ENCODE measurements at regions not wholly inside any gene's neighbourhood (a gene's known extent, or its start where the extent isn't known, plus 50 kb on each side); places are given as distances from the start of the nearest gene placed in this dataset.

DNA sequence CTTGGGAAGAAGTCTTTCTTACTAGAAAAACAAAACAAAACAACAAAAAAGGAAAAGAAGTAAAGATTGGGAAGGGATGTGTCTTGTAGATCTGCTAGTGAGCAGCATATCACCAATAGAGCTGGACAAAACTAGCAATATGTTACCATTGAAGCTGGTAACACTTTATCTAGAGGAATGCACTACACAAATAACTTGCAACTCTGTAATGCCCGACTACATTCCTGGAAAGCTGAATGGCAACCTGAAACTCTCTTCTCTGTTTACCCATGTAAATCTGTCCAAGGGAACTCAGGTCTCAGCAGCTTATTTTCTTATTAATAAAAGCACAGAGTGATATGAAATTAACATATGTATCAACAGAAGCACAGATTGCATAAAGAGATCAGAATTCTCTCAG lies 624.4 kb downstream of the KCNH5 start:
- ATAC-seq (no peak), DNase-seq (no peak)
- no peak overlapping the region for H3K27ac Mint-ChIP-seq
- no peak overlapping the region for H3K4me3 Mint-ChIP-seq
- H3K4me1 Mint-ChIP-seq: no peaks in the 10 kb centered on the region
- H3K27me3 Mint-ChIP-seq: no peaks in the 10 kb centered on the region
- peaks cover 10 to 13% of the 10 kb centered on the region in 2 donors for H3K9me3 Mint-ChIP-seq

DNA sequence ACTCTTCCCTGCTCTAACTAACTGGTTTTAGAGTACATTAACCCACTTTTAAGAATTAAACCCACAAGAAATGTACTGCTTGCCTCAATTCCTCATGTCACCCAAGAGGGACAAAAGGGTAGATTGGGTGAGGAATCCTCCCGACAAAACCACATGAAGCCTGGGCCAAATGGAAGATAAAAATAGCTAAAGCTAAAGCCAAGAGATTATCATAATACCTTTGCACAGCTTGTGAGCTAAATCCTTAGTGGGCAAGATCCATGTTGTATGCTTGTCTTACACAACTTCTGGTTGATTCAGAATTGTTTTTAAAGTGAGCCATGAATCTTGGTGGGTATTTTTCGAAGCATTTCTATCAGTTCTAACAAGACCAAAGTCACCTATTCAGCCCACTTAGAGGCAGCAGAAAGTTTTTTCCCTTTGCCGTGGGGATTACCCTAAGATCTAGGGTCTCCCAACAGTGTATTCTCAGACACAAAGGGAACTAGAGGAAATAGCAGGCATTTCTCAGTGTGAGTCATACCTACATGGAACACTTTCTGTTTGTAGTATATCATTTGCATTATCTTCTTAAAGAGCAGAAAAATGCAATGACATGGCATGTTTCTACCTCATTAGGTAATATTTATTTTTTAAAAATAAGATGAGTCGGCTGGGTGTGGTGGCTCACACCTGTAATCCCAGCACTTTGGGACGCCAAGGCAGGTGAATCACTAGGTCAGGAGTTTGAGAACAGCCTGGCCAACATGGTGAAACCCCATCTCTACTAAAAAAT lies 616.6 kb downstream of the KCNH5 start:
- ATAC-seq (no peak), DNase-seq (no peak)
- H3K9me3 Mint-ChIP-seq: peaks cover 31 to 44% of the 10 kb centered on the region in 2 donors
- no peaks in the 10 kb centered on the region for H3K27me3 Mint-ChIP-seq
- H3K27ac Mint-ChIP-seq: no peak overlapping the region
- no peaks in the 10 kb centered on the region for H3K4me1 Mint-ChIP-seq
- no peak overlapping the region for H3K4me3 Mint-ChIP-seq

DNA sequence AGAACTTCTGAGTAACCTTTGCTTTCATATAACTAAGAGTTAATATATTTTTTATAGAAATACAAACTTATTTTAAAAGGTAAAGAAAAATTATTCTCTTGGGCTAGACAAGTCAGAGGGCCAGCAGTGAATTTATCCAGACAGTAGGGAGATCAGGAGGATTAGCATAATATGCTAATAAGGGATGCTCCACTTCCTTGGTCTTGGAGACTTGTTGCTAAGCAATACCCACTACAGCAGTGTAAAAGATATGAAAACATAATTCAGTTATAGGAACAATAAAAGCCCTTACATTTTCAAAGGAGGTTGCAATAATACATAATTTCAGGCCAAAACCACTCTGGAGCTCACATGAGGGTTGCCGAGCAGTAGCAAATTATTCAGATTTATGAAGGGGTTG lies 615.6 kb downstream of the KCNH5 start:
- H3K9me3 Mint-ChIP-seq: peaks cover 38 to 47% of the 10 kb centered on the region in 2 donors
- H3K27me3 Mint-ChIP-seq: no peaks in the 10 kb centered on the region
- ATAC-seq: no peak
- no peak overlapping the region for H3K27ac Mint-ChIP-seq
- no peak overlapping the region for H3K4me3 Mint-ChIP-seq
- no peaks in the 10 kb centered on the region for H3K4me1 Mint-ChIP-seq
- no peak for DNase-seq

- Mint-ChIP-seq H3K27ac (no peak overlapping the region), H3K4me3 (no peak overlapping the region), H3K4me1 (no peaks in the 10 kb centered on the region), H3K9me3 (peaks cover 29 to 30% of the 10 kb centered on the region in 2 donors), H3K27me3 (no peaks in the 10 kb centered on the region)
- no peak for ATAC-seq
- DNase-seq: no peak
Observed at GRCh38 chr14:62431496-62431895, 613.8 kb downstream of the KCNH5 start.

DNA sequence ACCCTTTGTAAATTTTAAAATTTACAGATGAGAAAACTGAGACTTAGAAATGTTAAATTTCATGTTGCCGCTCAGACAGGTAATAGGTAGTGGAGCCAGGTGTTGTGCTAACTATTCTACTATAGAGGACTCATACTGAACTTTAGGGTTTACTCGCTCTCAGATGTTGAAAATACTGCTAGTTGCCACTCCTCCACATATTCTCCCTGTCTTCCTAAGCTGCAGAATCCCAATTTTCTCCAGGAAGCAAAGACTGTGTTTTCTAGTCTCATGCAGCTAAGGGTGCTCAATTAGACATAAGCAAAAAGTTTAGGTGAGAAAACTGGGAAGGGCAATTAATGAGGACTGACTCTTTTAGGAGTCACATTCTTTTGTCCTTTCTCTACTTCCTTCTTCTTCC lies 612.3 kb downstream of the KCNH5 start:
- Mint-ChIP-seq H3K4me1 (no peaks in the 10 kb centered on the region), H3K4me3 (no peak overlapping the region), H3K27ac (no peak overlapping the region), H3K9me3 (peaks cover 30 to 38% of the 10 kb centered on the region in 2 donors), H3K27me3 (no peaks in the 10 kb centered on the region)
- DNase-seq (no peak), ATAC-seq (no peak)

GRCh38 chr14:62436261-62436660 lies 609.0 kb downstream of the KCNH5 start:
- H3K9me3 Mint-ChIP-seq: peaks cover 46 to 52% of the 10 kb centered on the region in 2 donors
- no peak overlapping the region for H3K4me3 Mint-ChIP-seq
- H3K4me1 Mint-ChIP-seq: no peaks in the 10 kb centered on the region
- no peak overlapping the region for H3K27ac Mint-ChIP-seq
- DNase-seq (no peak), ATAC-seq (no peak)
- no peaks in the 10 kb centered on the region for H3K27me3 Mint-ChIP-seq

GRCh38 chr14:62439210-62439609 lies 606.0 kb downstream of the KCNH5 start:
- no peak overlapping the region for H3K4me3 Mint-ChIP-seq
- H3K4me1 Mint-ChIP-seq: no peaks in the 10 kb centered on the region
- peaks cover 28 to 37% of the 10 kb centered on the region in 2 donors for H3K9me3 Mint-ChIP-seq
- ATAC-seq (no peak), DNase-seq (no peak)
- no peak overlapping the region for H3K27ac Mint-ChIP-seq
- H3K27me3 Mint-ChIP-seq: no peaks in the 10 kb centered on the region

DNA sequence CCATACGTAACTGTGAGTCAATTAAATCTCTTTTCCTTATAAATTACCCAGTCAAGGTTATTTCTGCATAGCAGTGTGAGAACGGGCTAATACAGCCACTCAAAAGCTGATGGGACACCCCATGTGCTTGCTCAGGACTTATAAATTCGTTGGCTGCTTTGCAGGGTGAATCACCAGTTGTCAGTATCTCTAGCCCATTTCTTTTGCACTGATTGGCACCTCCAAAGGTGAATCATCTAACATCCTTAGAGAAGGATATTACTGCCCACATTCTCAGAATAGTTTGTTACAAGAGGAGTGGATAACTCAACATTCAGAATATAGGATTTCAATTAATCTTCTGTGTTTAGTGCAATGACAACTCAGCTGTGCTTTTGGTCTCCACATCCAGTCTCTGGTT lies 601.5 kb downstream of the KCNH5 start:
- Mint-ChIP-seq H3K27ac (no peak overlapping the region), H3K27me3 (no peaks in the 10 kb centered on the region), H3K4me3 (no peak overlapping the region), H3K9me3 (peaks cover 10 to 42% of the 10 kb centered on the region in 2 donors), H3K4me1 (no peaks in the 10 kb centered on the region)
- no peak for ATAC-seq
- DNase-seq: no peak

DNA sequence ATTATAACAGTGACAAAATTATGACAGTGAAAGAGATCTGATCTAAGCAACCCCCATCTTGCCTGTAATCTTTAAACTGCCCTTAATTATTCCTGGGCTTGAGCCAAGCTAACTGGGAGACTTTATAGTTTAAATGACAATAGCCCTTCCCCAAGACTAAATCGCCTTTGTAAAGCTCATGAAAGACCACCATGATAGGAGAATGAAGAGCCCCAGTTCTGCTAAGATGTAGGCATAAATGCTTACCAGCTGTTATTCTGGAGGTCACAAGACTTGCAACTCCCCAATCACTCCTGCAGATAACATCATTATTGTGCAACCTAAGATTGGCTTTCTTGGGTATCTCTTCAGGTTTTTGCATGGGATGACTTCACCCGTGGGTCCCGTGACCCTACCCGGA lies 599.7 kb downstream of the KCNH5 start:
- Mint-ChIP-seq H3K9me3 (peaks cover 3 to 26% of the 10 kb centered on the region in 2 donors), H3K4me1 (no peaks in the 10 kb centered on the region), H3K27me3 (no peaks in the 10 kb centered on the region), H3K4me3 (no peak overlapping the region), H3K27ac (no peak overlapping the region)
- DNase-seq (no peak), ATAC-seq (no peak)

DNA sequence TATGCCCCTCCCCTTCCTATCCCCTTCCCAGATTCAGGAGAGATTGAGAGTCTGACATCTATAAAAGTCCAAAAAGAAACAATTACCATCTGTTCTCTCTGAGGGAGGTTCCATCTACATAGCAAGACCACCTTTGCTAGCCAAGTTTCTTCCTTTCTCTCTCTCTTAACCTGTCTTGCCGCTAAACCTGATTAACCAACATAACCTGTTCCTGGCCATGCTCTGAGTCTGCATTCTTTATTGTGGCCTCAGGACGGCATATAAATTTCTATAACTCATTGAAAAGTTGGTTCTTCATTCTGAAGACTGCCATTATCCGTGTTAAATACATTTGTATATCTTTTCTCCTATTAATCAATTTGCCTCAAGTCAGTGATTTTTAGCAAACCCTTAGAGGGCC lies 594.0 kb downstream of the KCNH5 start:
- ATAC-seq (no peak), DNase-seq (no peak)
- H3K27me3 Mint-ChIP-seq: no peaks in the 10 kb centered on the region
- no peaks in the 10 kb centered on the region for H3K4me1 Mint-ChIP-seq
- H3K9me3 Mint-ChIP-seq: peaks cover 5 to 12% of the 10 kb centered on the region in 2 donors
- no peak overlapping the region for H3K4me3 Mint-ChIP-seq
- no peak overlapping the region for H3K27ac Mint-ChIP-seq

GRCh38 chr14:62453226-62453625 lies 592.0 kb downstream of the KCNH5 start:
- no peak overlapping the region for H3K27ac Mint-ChIP-seq
- no peak for ATAC-seq
- no peaks in the 10 kb centered on the region for H3K27me3 Mint-ChIP-seq
- no peaks in the 10 kb centered on the region for H3K4me1 Mint-ChIP-seq
- DNase-seq: no peak
- H3K4me3 Mint-ChIP-seq: no peak overlapping the region
- H3K9me3 Mint-ChIP-seq: peaks cover 0 to 5% of the 10 kb centered on the region in 2 donors

GRCh38 chr14:62455446-62455845 lies 589.8 kb downstream of the KCNH5 start:
- Mint-ChIP-seq H3K27me3 (no peaks in the 10 kb centered on the region), H3K4me1 (no peaks in the 10 kb centered on the region), H3K27ac (no peak overlapping the region), H3K9me3 (peaks cover 0 to 3% of the 10 kb centered on the region in 2 donors), H3K4me3 (no peak overlapping the region)
- DNase-seq: no peak
- ATAC-seq: no peak

GRCh38 chr14:62462988-62463387 lies 582.3 kb downstream of the KCNH5 start:
- H3K4me3 Mint-ChIP-seq: no peak overlapping the region
- no peak for DNase-seq
- no peak overlapping the region for H3K27ac Mint-ChIP-seq
- H3K27me3 Mint-ChIP-seq: no peaks in the 10 kb centered on the region
- ATAC-seq: no peak
- H3K4me1 Mint-ChIP-seq: no peaks in the 10 kb centered on the region
- H3K9me3 Mint-ChIP-seq: no peaks in the 10 kb centered on the region

DNA sequence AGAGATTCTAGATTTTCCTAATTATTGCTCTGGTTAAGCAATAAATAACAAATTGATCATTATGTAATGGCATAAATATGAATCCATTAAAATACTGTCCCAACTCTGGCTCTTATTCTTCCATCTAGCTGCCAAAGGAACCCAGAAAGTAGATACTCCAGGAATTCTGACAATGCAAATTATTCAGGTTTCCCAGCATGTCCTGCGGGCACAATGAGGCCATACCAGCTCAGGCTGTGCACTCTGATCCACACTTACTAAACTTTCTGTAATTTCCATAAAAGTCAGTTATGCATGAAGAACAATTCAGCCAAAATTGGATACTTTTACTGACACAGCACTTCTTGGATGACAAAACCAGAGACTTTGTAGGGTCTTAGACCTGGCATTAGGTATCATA lies 576.3 kb downstream of the KCNH5 start:
- ATAC-seq (no peak), DNase-seq (no peak)
- no peak overlapping the region for H3K4me3 Mint-ChIP-seq
- no peaks in the 10 kb centered on the region for H3K27me3 Mint-ChIP-seq
- no peak overlapping the region for H3K27ac Mint-ChIP-seq
- H3K4me1 Mint-ChIP-seq: no peaks in the 10 kb centered on the region
- H3K9me3 Mint-ChIP-seq: peaks cover 0 to 4% of the 10 kb centered on the region in 2 donors

GRCh38 chr14:62470935-62471334 lies 574.3 kb downstream of the KCNH5 start:
- Mint-ChIP-seq H3K27me3 (no peaks in the 10 kb centered on the region), H3K9me3 (peaks cover 0 to 4% of the 10 kb centered on the region in 2 donors), H3K4me1 (no peaks in the 10 kb centered on the region), H3K27ac (no peak overlapping the region), H3K4me3 (no peak overlapping the region)
- no peak for DNase-seq
- ATAC-seq: no peak

DNA sequence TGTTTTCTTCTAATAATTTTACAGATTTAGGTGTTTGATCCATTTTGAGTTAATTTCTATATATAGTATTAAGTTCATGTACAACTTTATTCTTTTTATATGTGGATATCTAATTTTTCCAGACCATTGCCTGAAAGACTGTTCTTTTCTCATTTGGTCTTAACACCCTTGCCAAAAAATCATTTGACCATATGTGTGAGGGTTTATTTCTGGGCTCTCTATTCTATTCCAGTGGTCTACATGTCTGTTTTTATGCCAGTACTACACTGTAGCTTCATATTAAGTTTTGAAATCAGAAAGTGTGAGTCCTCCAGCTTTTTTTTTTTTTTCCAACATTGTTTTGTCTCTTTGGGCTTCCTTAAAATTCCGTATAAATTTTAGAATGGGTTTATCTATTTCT lies 554.1 kb downstream of the KCNH5 start:
- H3K4me1 Mint-ChIP-seq: no peaks in the 10 kb centered on the region
- H3K27me3 Mint-ChIP-seq: no peaks in the 10 kb centered on the region
- H3K9me3 Mint-ChIP-seq: peaks cover 14 to 20% of the 10 kb centered on the region in 2 donors
- H3K27ac Mint-ChIP-seq: no peak overlapping the region
- no peak overlapping the region for H3K4me3 Mint-ChIP-seq
- ATAC-seq (no peak), DNase-seq (no peak)

DNA sequence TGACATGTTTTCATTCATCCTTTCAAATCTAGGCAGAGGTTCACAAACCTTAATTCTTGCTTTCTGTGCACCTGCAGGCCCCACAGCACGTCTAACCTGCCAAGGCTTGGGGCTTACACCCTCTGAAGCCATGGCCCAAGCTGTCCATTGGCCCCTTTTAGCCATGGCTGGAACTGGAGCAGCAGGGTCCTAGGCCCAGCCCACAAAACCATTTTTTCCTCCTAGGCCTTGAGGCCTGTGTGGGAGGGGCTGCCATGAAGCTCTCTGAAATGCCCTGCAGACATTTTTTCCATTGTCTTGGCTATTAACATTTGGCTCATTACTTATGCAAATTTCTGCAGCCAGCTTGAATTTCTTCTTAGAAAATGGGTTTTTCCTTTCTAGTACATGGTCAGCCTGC lies 547.5 kb downstream of the KCNH5 start:
- no peaks in the 10 kb centered on the region for H3K27me3 Mint-ChIP-seq
- H3K4me1 Mint-ChIP-seq: no peaks in the 10 kb centered on the region
- peaks cover 22 to 39% of the 10 kb centered on the region in 2 donors for H3K9me3 Mint-ChIP-seq
- DNase-seq (no peak), ATAC-seq (no peak)
- no peak overlapping the region for H3K4me3 Mint-ChIP-seq
- no peak overlapping the region for H3K27ac Mint-ChIP-seq
